Testis (tissue), 2 donors: ENCODE measurements at regions not wholly inside any gene's neighbourhood (a gene's known extent, or its start where the extent isn't known, plus 50 kb on each side); places are given as distances from the start of the nearest gene placed in this dataset.

ENCODE experiments used
- POLR2A ChIP-seq: fragments of 450-650 bp; IDR thresholded peaks from one replicate; pipeline ENCODE4 v1.6.1; 2017; ENCODE audit warnings: antibody characterized with exemption, mild to moderate bottlenecking, moderate library complexity
- TF ChIP-seq, protein P1 (sequence below), 3 experiments: fragments of 450-650 bp in 2 of 3; fragments of 200-600 bp in 1 of 3; sonication (generic) in 1 of 3; IDR thresholded peaks; one replicate each; pipeline ENCODE4 v1.5.1; 2016 to 2019; ENCODE audit warnings: antibody characterized with exemption in 3 of 3, mild to moderate bottlenecking in 2 of 3, moderate library complexity in 1 of 3

DNA sequence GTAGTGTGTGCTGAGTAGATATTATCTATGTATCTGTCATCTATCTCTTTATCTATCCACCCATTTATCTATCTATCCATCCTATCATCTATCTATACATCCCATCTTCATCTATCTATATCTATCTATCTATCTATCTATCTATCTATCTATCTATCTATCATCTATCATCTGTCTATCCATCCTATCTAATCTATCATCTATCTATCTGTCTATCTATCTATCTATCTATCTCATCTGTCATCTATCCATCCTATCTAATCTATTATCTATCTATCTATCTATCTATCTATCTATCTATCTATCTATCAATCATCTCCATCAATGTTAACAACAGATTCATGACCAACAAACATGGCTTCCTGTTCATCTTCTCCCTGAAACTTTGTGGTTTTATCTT, 90.5 kb upstream of the SLC24A3 start:
- TF ChIP-seq, protein P1, sequence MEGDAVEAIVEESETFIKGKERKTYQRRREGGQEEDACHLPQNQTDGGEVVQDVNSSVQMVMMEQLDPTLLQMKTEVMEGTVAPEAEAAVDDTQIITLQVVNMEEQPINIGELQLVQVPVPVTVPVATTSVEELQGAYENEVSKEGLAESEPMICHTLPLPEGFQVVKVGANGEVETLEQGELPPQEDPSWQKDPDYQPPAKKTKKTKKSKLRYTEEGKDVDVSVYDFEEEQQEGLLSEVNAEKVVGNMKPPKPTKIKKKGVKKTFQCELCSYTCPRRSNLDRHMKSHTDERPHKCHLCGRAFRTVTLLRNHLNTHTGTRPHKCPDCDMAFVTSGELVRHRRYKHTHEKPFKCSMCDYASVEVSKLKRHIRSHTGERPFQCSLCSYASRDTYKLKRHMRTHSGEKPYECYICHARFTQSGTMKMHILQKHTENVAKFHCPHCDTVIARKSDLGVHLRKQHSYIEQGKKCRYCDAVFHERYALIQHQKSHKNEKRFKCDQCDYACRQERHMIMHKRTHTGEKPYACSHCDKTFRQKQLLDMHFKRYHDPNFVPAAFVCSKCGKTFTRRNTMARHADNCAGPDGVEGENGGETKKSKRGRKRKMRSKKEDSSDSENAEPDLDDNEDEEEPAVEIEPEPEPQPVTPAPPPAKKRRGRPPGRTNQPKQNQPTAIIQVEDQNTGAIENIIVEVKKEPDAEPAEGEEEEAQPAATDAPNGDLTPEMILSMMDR (IDR thresholded peaks at IDR 0.05) = no peak
- TF ChIP-seq POLR2A = no peak
